ENCODE measurements at regions not wholly inside any gene's neighbourhood (a gene's known extent, or its start where the extent isn't known, plus 50 kb on each side); places are given as distances from the start of the nearest gene placed in this dataset.

DNA sequence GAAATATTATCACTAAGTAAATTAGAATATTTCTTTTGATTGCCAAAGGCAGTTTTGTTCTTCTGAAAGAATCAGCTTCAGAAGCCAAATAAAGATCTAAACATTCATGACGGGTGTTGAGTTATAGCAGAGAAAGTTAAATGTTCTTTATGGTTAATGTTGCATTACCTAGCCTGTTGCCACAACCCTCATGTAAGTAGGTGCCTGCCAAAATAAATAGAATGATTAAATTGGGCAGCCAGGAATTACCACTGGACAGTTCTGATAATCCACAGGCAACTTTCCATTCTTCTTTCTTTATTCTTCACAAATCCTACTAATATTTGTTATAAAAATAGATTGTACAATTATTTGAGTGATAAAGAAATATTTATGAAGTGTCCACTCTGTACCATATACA lies 217.9 kb upstream of the NRIP1 start:
- Mint-ChIP-seq H3K9me3 (ENCODE audit: unreplicated experiment) (peaks cover 21% of the 10 kb centered on the region), H3K27me3 (ENCODE audit: unreplicated experiment) (no peaks in the 10 kb centered on the region), H3K36me3 (ENCODE audit: unreplicated experiment) (no peaks in the 10 kb centered on the region), H3K4me1 (ENCODE audit: unreplicated experiment) (peaks cover 8% of the 10 kb centered on the region), H3K4me3 (ENCODE audit: unreplicated experiment) (no peak overlapping the region), H3K27ac (ENCODE audit: unreplicated experiment) (no peak overlapping the region)
- TF ChIP-seq, protein P1, sequence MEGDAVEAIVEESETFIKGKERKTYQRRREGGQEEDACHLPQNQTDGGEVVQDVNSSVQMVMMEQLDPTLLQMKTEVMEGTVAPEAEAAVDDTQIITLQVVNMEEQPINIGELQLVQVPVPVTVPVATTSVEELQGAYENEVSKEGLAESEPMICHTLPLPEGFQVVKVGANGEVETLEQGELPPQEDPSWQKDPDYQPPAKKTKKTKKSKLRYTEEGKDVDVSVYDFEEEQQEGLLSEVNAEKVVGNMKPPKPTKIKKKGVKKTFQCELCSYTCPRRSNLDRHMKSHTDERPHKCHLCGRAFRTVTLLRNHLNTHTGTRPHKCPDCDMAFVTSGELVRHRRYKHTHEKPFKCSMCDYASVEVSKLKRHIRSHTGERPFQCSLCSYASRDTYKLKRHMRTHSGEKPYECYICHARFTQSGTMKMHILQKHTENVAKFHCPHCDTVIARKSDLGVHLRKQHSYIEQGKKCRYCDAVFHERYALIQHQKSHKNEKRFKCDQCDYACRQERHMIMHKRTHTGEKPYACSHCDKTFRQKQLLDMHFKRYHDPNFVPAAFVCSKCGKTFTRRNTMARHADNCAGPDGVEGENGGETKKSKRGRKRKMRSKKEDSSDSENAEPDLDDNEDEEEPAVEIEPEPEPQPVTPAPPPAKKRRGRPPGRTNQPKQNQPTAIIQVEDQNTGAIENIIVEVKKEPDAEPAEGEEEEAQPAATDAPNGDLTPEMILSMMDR (IDR thresholded peaks at IDR 0.05): no peak
- DNase-seq (ENCODE audit: extremely low spot score, unreplicated experiment): no peak

DNA sequence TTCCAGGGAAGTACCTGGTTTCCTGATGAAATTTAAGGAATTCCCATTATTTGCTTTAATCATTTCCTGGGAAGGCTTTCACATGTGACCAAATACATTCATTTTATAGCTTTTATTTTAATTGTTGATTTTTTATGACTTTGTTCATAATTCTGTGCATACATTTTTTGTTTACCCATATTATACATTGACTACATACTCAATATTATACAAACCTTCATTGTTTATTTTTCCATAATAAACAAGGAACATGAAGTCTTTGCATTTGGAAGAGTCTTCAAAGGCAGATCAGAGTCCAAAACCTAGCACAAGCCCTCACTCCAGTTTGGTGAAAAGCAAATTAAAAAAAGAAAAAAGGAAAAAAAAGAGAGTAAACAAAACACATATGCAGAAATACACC lies 218.3 kb upstream of the NRIP1 start:
- DNase-seq (ENCODE audit: extremely low spot score, unreplicated experiment): no peak
- Mint-ChIP-seq H3K9me3 (ENCODE audit: unreplicated experiment) (peaks cover 21% of the 10 kb centered on the region), H3K27ac (ENCODE audit: unreplicated experiment) (no peak overlapping the region), H3K36me3 (ENCODE audit: unreplicated experiment) (no peaks in the 10 kb centered on the region), H3K27me3 (ENCODE audit: unreplicated experiment) (no peaks in the 10 kb centered on the region), H3K4me1 (ENCODE audit: unreplicated experiment) (peaks cover 7% of the 10 kb centered on the region), H3K4me3 (ENCODE audit: unreplicated experiment) (no peak overlapping the region)
- TF ChIP-seq, protein P1 (IDR thresholded peaks at IDR 0.05): no peak

DNA sequence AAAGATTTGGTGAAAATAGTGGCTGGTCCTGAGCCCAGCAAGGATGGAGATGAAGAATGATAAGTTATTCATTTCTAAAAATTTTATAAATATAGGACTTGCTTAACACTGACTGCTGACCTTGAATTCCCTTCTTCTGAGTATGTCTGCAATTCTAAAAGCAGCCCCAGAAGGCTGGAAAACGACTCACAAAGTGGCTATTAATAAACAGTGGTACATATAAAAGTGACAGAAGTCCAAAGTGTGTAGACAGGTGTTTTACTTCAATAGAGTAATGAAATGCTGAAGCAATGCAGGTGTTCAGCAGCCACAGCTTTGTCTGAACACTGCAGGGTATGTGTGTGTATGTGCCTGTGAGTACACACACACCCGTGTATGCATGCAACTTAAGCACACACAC lies 219.0 kb upstream of the NRIP1 start:
- TF ChIP-seq, protein P1 (IDR thresholded peaks at IDR 0.05): no peak
- no peak overlapping the region for H3K4me3 Mint-ChIP-seq (ENCODE audit: unreplicated experiment)

DNA sequence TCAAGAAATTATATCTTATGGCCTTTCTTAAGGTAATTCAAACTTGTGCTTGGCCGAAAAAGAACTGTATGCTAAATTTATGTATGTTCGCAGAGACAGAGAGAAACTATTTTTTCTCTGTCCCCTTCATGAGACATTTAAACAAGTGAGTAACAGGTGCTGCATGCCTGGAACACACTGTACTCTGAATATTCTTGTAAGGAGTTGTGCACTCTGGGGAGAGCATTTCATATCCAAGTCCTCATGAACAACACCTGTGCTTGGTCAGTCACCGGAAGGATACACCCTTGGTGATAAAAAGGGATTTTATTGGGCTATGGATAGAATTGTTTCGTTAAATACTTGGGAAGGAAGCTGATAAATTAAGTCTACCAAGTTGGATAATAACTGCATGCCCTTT lies 220.8 kb upstream of the NRIP1 start:
- Mint-ChIP-seq H3K4me1 (ENCODE audit: unreplicated experiment) (peaks cover 2% of the 10 kb centered on the region), H3K36me3 (ENCODE audit: unreplicated experiment) (no peaks in the 10 kb centered on the region), H3K4me3 (ENCODE audit: unreplicated experiment) (no peak overlapping the region), H3K27ac (ENCODE audit: unreplicated experiment) (no peak overlapping the region), H3K9me3 (ENCODE audit: unreplicated experiment) (peaks cover 18% of the 10 kb centered on the region), H3K27me3 (ENCODE audit: unreplicated experiment) (no peaks in the 10 kb centered on the region)
- TF ChIP-seq, protein P1 (IDR thresholded peaks at IDR 0.05): no peak
- no peak for DNase-seq (ENCODE audit: extremely low spot score, unreplicated experiment)

More for the DNA sequence above, 219.0 kb upstream of the NRIP1 start:
- no peaks in the 10 kb centered on the region for H3K36me3 Mint-ChIP-seq (ENCODE audit: unreplicated experiment)
- H3K9me3 Mint-ChIP-seq (ENCODE audit: unreplicated experiment): peaks cover 21% of the 10 kb centered on the region
- peaks cover 4% of the 10 kb centered on the region for H3K4me1 Mint-ChIP-seq (ENCODE audit: unreplicated experiment)
- no peak for DNase-seq (ENCODE audit: extremely low spot score, unreplicated experiment)
- no peaks in the 10 kb centered on the region for H3K27me3 Mint-ChIP-seq (ENCODE audit: unreplicated experiment)
- H3K27ac Mint-ChIP-seq (ENCODE audit: unreplicated experiment): no peak overlapping the region

DNA sequence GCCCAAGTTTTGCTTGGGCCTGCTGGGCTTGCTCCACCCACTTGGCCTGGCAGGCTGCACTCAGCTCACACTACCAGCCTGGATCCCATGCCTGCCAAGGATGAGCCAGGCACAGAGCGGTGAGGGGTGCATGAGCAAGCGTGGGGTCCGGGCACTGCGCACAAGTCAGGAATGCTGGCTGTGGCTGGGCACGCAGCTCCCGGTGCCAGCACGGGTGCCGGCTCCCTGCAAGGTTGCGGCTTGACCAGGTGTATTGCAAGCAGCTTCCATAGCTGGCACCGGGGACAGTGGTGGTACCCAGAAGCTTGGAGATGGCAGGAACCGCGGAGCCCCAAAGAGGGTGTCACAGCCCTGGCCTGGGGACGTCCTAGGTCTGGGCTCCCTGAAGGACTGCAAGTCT lies 224.4 kb upstream of the NRIP1 start:
- Mint-ChIP-seq H3K36me3 (ENCODE audit: unreplicated experiment) (no peaks in the 10 kb centered on the region), H3K9me3 (ENCODE audit: unreplicated experiment) (peaks cover 3% of the 10 kb centered on the region), H3K4me3 (ENCODE audit: unreplicated experiment) (no peak overlapping the region), H3K4me1 (ENCODE audit: unreplicated experiment) (peaks cover 27% of the 10 kb centered on the region), H3K27ac (ENCODE audit: unreplicated experiment) (no peak overlapping the region), H3K27me3 (ENCODE audit: unreplicated experiment) (no peaks in the 10 kb centered on the region)
- TF ChIP-seq, protein P1 (IDR thresholded peaks at IDR 0.05): no peak
- no peak for DNase-seq (ENCODE audit: extremely low spot score, unreplicated experiment)
